ENCODE measurements at regions not wholly inside any gene's neighbourhood (a gene's known extent, or its start where the extent isn't known, plus 50 kb on each side); places are given as distances from the start of the nearest gene placed in this dataset.

GRCh38 chr15:29196722-29197121, 72.9 kb downstream of the NSMCE3 start:
- TF ChIP-seq NFIC (IDR thresholded peaks at IDR 0.05; ENCODE audit: borderline replicate concordance) (no peak), JUND (IDR thresholded peaks at IDR 0.05) (no peak), NRF1 (IDR thresholded peaks at IDR 0.05; ENCODE audit: low read depth, low read length) (no peak), CTCF (IDR thresholded peaks at IDR 0.05) (no peak), EP300 (IDR thresholded peaks at IDR 0.05; ENCODE audit: borderline replicate concordance in 1 of 2, low read depth in 1 of 2, low read length in 1 of 2) (no peak), REST (IDR thresholded peaks at IDR 0.05; ENCODE audit: low read depth, low read length) (no peak)
